ENCODE measurements at regions not wholly inside any gene's neighbourhood (a gene's known extent, or its start where the extent isn't known, plus 50 kb on each side); places are given as distances from the start of the nearest gene placed in this dataset.
"Not testable (repeated sequence)": the region's sequence is repeated elsewhere in the genome, so short reads cannot be mapped to it uniquely, and the experiment has no call there.

DNA sequence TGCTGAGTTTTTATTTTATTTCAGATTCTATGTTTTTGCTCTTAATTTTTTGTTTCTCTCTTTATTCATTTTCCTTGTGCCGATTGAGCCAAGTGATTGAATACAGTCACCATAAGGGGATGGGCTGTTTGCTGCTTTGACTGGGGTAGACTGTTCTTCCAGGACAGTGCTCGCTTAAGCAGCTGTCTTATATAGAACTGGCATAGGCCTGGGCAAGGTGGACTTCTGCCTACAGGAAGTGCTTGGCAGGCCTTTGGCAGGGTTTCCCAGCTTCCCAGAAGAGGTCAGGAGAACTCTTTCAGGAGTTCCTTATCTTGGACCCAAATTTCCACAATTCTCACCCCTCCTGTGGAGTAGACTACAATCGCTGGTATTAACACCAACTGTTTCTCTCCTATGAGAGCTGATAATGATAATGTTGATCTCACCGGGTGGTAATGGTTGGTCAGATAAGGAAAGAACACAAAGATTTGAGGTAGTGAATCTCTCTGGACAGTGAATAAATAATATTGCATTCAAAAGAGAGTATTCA, 207.5 kb upstream of the ST6GAL2 start:
- FAIRE-seq (no peak), DNase-seq (ENCODE audit: insufficient read length, low spot score) (no peak)

DNA sequence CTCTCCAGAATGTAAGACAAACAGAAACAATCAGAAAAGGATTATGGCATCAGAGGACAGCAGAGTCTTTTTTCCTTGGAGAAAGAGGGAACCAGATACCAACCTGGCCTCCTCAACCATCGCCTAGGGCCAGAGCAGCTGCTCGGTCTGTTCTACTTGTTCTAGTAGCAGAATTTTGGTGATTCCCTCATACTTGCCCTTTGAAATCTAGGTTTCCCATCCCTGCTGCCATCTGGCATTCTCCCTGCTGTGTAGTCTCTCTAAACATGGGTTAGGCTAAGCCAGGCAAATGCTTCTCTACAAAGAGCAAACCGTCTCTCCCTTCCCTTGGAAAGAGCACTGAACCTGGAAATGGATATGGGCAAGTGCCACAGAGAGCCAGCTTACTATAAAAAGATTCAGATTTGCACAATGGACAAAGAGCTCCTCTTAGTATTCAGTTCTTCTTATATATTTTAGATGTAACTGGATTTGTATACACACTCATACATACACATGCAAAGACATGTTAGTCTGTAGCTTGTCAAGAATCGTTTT, 208.6 kb upstream of the ST6GAL2 start:
- DNase-seq (ENCODE audit: insufficient read length, low spot score) = no peak
- no peak for FAIRE-seq

DNA sequence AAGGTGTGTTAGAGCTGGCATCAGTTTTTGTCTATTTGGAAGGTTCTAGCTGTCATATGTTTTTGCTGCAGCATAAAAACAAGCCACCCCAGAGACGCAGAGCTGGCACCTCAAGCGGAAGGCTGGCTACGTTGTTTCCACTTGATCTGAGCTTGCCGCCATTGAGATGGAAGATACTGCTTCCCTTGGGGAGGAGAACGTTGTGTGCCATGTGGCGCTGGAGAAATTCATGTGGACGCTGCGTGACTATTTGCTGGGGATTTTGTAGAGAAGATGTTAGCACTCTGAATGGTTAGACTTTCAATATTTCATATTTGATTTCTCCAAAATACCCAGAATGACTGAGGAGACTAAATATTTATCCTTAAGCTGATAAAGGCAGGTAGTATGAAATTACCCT, 216.2 kb upstream of the ST6GAL2 start:
- no peak for DNase-seq (ENCODE audit: insufficient read length, low spot score)
- no peak for FAIRE-seq

DNA sequence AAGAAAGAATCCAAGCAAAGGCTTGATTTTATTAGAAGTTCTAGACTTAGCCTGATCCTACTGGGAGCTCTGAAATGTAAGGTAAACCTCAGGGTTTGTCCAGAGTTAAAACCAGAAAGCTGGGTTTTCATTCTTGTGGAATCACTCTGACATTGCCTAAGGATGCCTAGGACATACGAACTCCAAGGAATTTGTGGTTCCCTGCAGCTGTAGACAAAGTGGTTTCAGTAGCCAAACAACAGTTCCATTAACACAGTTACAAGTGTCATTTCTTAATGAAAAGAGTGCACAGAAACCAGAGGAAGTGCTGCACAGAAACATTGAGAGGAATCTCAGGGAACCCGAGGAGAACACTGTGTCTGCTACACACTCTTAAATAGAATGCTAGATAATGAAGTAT, 221.4 kb upstream of the ST6GAL2 start:
- DNase-seq (ENCODE audit: insufficient read length, low spot score) (no peak), FAIRE-seq (no peak)

DNA sequence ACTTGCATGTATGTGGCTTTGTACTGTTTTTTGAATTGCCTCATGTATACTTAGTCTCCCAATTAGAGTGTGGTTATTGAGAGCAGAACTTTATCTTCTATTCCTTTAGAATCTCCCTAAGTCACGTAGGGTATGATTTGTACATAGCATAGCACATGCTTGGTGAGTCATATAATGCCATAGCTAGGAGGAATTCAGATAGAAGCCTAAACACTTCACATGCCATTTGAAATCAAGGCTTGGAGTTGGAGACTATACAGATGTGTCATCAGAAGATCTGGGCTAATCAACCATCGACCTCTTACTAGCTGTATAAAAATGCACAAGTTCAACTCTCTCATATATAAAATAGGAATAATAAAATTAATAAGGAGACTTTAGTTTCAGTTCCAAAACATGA, 222.6 kb upstream of the ST6GAL2 start:
- FAIRE-seq (no peak), DNase-seq (ENCODE audit: insufficient read length, low spot score) (no peak)

DNA sequence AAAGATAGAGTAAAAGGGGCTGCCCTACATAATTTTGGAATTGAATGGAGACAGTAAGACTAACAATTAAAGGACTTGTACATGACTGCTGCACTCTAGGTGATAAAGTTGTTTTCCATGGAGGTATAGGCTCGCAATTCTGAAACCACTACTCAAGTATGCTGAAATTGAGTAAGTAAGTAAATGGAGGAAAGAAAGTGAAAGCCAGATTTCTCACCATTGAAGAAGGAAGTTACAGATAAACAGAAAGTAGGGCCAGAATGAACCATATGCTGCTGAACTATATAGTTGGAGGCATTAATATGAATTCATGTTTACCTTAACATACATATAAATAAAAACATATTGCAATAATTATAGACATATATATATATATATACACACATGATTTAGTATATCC, 225.7 kb upstream of the ST6GAL2 start:
- FAIRE-seq = no peak

DNA sequence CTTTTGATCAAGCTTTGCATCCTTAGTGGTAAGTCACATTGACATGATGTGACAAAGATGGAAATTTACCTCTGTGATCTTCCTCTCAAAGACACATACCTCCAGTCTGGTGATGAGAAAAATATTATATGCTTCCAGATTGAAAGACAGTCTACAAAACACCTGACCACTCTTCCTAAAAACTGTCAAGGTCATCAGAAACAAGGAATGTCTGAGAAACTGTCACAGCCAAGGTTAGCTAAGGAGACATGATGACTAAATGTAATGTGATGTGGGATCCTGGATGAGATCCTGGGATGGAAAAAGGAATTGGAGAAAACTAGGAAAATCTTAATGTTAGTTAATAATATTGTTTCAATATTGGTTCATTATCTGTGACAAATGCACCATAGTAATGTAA, 226.6 kb upstream of the ST6GAL2 start:
- DNase-seq (ENCODE audit: insufficient read length, low spot score) (no peak), FAIRE-seq (no peak)

More for the DNA sequence above, 225.7 kb upstream of the ST6GAL2 start:
- no peak for DNase-seq (ENCODE audit: insufficient read length, low spot score)

DNA sequence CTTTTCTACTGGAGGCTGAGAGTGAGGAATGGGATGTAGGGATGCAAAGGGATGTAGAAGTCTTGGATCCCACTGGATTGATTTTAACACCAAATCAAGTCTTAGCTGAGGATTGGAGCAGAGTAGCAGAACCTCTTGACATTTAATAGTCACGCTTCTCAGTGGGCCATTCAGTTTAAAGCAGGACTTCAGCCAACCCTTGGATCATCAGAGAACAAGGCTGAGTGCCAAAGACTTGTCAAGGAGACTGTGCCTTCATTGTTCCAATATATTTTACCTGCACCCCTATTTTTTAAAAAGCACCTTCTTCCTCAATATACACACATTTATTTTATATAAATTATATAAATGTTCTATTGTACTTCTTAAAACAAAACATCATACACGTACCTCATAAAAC, 242.4 kb upstream of the ST6GAL2 start:
- DNase-seq (ENCODE audit: insufficient read length, low spot score) = no peak

DNA sequence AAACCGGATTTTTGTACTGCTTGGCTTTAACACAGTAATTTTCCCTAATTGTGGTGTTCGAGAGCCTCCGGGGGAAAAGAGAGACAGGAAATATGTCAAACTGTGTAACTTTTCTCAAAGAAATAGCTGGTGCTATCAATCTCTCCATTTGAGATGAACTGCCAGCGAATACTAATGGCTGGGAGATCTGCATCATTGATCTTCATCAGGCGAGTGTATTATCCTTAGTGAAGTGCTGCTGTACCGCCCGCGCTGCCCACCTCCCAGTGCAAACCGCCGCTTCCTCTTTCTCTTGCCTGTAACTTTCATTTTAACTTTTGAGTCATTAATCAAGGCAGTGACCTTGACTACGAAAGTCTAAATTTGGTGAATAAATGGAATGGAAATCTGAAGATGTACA, 246.1 kb upstream of the ST6GAL2 start:
- no peak for DNase-seq (ENCODE audit: insufficient read length, low spot score)
- no peak for FAIRE-seq

More for the DNA sequence above, 242.4 kb upstream of the ST6GAL2 start:
- no peak for FAIRE-seq

DNA sequence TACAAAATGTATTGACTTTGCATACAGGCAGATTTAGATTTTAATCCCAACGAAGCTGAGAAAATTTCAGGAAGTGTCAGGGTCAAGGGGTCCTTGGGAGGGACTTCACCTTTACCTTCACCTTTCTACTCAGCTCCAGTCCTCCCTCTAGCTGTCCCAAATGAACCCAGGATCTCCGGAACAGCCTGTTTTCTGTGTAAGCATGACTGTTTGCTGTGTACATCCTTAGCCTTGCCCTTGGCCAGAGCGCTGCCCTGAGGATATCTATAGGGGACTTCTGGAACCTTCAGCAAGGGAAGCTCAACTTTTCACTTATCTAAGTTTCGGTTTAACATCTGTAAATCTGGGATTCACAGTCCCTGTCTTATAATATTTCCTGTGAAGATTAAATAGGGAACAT, 246.8 kb upstream of the ST6GAL2 start:
- FAIRE-seq (no peak), DNase-seq (ENCODE audit: insufficient read length, low spot score) (no peak)

DNA sequence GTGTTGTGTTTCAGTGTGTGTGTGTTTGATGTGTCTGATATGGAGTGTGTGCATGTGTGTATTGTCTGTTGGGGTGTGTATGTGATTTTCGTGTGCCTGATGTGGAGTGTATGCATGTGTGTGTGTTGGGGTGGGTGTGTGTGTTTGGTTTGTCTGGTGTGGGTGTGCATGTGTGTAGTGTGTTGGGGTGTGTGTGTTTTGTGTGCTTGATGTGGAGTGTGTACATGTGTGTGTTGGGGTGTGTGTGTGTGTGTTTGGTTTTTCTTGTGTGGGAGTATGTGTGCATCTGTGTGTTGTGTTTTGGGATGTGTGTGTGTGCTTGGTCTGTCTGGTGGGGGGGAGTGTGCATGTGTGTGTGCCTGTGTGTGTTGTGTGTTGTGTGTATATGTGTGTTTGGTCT, 247.4 kb upstream of the ST6GAL2 start:
- DNase-seq (ENCODE audit: insufficient read length, low spot score) = no peak
- FAIRE-seq = peak; percentile 80

DNA sequence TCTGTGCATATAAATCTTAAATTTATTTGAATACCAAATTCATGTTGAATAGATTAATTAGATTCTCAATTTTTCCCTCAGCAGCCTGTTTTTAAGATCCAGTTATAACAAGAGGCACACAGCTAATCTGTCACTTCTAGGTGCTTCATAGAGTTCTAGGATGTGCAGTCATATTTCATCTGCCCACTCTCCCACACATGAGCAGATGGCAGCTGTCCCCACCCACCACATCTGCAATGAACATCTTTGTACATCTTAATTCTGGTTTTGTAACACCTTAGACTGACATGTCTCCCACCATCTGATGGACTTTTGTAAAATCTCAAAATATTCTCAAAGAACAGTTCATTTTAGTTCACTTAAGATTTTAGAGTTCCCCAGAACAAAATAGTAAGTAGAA, 250.8 kb upstream of the ST6GAL2 start:
- no peak for FAIRE-seq

DNA sequence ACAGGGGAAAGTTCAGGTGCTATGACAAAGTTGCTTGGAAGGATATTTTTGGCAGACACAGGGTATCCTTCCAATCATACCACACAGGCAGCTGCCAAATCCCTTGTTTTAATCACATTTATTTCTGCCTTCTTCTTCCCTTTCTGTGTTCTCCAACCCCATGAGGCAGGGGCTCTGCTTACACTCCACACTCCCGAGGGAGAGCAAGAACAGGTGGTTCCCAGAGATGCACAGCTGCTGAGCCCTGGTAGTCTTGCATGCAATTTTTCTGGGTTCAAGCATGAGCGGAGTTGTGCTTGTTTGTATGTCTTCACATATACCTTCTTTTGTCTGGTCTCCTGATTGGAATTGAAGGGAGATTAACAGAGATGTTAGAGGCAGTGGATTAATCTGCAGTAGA, 251.7 kb upstream of the ST6GAL2 start:
- no peak for DNase-seq (ENCODE audit: insufficient read length, low spot score)
- FAIRE-seq = no peak

More for the DNA sequence above, 250.8 kb upstream of the ST6GAL2 start:
- no peak for DNase-seq (ENCODE audit: insufficient read length, low spot score)

DNA sequence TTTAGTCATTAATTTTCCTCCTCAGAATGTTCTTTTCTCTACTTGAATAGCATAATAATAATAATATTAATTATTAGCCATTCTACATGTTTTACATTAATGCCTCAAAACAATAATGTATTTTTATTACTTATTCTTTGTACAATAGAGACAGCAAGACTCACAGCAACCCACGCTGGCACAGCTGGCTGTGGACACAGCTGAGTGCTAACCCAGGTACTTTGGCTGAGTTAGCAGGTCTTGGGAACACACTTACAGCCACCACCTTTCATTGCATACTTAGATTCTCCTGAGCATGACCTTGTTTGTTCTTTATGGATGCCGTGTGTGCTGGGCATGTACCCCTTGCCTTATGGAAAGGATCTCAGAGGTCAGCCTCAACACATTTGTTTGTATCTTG, 260.2 kb upstream of the ST6GAL2 start:
- DNase-seq (ENCODE audit: insufficient read length, low spot score) (no peak), FAIRE-seq (no peak)

DNA sequence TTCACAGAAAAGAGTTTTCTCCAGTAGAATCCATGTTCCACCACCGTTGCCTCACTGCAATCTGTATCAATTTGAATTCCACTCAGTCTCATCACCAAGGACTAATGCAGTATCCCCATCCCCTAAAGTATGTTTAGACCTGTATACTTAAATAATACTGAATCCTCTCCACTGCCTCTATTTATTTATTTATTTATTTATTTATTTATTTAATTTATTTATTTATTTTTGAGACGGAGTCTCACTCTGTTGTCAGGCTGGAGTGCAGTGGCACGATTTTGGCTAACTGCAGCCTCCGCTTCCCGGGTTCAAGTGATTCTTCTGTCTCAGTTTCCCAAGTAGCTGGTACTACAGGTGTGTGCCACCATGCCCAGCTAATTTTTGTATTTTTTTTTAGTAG, 260.7 kb upstream of the ST6GAL2 start:
- not testable (repeated sequence) for DNase-seq (ENCODE audit: insufficient read length, low spot score); FAIRE-seq

DNA sequence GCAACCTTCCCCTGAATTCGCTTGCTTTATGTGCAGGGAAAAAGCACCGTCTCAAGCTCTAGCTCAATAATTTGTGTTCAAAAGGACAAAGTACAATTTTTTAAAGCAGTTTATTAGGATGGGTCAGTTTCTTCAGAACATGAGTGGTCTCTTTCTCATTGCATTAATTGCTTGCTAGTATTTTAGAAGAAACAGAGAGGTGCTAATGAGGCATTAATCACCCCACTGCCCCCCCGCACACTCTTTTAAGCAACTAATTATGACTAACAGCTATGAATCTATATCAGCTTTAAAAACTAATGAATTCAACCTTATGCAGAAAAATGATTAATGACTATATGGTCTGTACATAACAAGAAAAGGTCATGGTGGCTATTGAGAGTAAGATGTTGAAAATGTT, 262.1 kb upstream of the ST6GAL2 start:
- DNase-seq (ENCODE audit: insufficient read length, low spot score) = no peak
- no peak for FAIRE-seq

DNA sequence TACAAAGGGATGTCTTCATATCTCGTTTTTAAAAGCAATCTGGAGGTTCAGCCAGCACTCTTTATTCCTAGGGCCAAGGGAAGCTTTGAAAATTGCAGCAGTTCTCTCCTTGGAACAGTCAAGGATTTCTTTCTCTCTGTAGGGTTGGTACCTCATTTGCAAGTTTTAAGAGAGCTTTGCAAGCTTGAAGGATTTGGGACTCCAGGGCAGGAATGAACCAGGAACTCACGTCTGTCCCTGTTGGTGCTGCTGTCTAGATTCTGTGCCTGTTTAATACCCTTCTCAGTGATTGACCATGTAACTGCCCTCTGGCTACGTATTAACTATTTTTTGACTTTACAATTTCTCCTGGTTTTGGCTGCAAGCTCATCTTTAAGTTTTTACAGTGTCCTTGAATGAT, 262.5 kb upstream of the ST6GAL2 start:
- FAIRE-seq = no peak
- no peak for DNase-seq (ENCODE audit: insufficient read length, low spot score)

DNA sequence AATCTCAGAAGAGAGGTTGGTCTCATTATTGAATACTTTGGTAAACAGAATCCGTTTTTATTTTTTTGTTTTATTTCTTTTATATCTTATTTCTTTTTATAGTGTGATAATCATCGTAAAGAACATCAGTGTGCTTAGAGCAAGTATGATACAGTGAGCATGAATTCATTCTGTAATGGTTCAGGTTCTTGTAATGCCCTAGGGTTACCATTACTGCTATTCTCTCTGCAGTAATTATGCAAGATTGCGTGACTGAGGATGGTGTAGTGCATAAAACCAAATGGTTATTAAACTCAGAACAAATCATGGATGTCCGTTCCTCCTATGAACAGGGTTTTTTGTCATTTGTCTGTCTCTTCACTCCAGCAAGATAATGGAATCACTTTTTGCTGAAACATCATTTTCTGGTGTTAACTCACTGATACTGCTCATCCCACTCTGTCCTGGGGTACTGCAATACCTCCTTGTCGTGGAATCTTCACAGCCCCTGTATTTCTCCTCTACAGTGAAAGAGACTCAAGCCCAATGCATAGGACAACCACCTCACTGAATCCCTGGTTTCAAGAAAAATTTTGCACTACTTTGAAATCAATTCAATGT, 274.8 kb upstream of the ST6GAL2 start:
- FAIRE-seq = no peak
- no peak for DNase-seq (ENCODE audit: insufficient read length, low spot score)

DNA sequence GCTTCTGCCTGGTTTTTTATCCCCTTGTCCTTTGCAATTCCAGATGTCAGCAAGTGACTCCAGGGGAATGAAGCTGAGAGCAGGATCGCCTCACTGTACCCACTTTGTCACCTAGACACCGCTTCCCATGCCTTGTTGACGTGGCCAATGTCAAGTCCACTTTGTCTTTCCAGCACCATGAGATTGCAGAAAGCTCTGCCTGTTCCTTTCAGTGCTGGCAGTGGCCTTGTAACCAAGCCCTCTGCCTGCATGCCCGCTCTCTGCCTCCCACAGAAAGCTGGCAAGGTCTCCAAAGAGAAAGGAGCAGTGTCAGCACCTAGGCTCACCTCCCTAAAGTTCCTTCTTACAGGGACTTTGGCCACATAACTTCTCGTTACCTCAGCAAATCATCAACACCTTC, 282.2 kb upstream of the ST6GAL2 start:
- no peak for FAIRE-seq
- no peak for DNase-seq (ENCODE audit: insufficient read length, low spot score)

DNA sequence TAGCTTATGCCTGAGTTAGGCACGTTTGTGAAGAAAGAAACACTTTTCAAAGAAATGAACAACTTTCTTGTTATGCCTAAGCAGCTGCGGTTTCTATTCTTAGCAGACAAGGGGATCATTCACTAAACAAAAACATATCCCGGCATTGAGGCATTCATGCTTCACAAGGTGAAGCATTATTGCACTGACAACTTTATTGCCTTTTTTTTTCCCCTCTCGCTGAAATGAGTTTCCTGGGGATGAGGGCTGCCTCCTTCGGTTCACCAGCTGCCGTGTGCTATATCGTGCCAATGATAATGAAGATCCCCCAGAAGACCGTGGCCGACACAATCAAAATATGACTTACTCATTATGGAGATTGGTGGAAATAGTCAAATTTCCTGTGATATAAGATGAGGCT, 288.2 kb upstream of the ST6GAL2 start:
- FAIRE-seq = no peak
- DNase-seq (ENCODE audit: insufficient read length, low spot score) = no peak

DNA sequence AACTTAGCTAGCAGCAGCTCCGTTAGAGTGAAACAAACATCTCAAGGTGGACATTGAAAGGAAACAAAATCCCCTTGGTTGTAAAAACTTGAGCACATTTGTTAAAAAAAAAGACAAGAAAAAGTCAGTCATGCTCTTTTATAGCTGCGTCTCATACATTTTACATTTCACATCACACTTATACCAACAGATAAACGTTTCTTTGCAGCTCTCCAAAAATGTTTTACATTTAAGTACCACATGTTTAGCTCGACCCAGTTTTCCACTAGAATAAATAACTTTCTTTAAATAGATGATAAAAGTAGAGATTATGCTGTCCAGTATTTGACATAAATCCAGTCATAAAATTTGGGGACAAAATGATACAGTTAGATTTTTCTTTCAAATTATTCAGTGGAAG, 297.0 kb upstream of the ST6GAL2 start:
- no peak for FAIRE-seq

DNA sequence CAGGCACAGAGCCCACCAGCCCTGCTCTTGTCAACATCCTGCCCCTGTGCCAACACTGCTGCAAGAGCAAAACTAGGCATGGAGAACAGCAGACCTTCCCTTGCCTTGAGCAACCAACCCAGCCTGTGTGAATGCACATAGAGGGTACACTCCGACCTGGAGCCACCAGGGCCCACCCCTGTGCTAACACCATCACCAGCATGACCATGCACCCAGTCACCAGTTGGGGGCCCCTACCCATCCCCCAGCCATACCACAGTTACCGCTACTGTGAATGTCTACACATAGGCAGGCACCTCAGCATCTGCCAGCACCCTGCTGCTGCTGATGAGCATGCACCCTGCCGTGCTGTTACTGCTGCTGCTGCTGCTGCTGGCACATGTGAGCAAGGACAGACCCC, 301.9 kb upstream of the ST6GAL2 start:
- FAIRE-seq (no peak), DNase-seq (ENCODE audit: insufficient read length, low spot score) (no peak)

More for the DNA sequence above, 297.0 kb upstream of the ST6GAL2 start:
- DNase-seq (ENCODE audit: insufficient read length, low spot score) = no peak

DNA sequence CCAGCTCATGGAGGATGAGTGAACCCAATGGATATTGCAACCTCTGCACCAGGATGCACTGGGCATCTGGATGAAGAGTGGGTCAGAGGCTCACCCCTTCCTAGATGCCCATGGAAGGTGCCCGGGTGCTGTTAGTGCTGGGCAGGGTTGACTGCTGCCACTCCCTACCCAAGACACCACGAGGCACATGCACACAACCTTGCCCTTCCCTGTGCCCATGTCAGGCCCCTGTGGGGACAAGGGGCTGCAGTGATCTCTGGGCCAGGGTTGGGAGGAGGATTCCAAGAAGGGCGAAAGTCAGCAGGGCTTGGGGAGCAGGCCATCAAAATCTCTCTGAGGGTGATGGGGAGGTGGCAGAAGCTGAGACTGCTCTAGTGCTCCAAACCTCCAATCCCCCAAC, 309.7 kb upstream of the ST6GAL2 start:
- FAIRE-seq = no peak
- DNase-seq (ENCODE audit: insufficient read length, low spot score) = no peak
